Esophagus muscularis mucosa (tissue), 4 donors: ENCODE measurements at regions not wholly inside any gene's neighbourhood (a gene's known extent, or its start where the extent isn't known, plus 50 kb on each side); places are given as distances from the start of the nearest gene placed in this dataset.

Source experiments
- DNase-seq: peaks from one replicate; pipeline ENCODE4 v3.0.0-alpha.2; 2017; ENCODE audit errors: extremely low spot score
- H3K27ac ChIP-seq, 4 donors: fragments of 200-600 bp; sonication (generic); replicated peaks in 1 of 4; 1 replicate in 3 of 4; 2 replicates in 1 of 4; pipeline ENCODE4 v1.5.1; 2016 to 2019; ENCODE audit warnings: mild to moderate bottlenecking in 1 of 4
- H3K27me3 ChIP-seq, 4 donors: fragments of 200-600 bp; sonication (generic); one replicate each; pipeline versions ENCODE4 v1.5.1 to v1.6.0; 2016 to 2019
- H3K36me3 ChIP-seq, 4 donors: fragments of 200-600 bp; sonication (generic); one replicate each; pipeline ENCODE4 v1.5.1; 2016 to 2019
- H3K4me1 ChIP-seq, 4 donors: fragments of 200-600 bp; sonication (generic); one replicate each; pipeline ENCODE4 v1.5.1; 2016 to 2019
- H3K4me3 ChIP-seq, 4 donors: fragments of 200-600 bp; sonication (generic); 1 replicate in 2 of 4; 2 replicates in 2 of 4; pipeline ENCODE4 v1.5.1; 2016 to 2019; ENCODE audit warnings: mild to moderate bottlenecking in 4 of 4, moderate library complexity in 1 of 4
- H3K9me3 ChIP-seq, 4 donors: fragments of 200-600 bp; sonication (generic); 1 replicate in 3 of 4; 2 replicates in 1 of 4; pipeline ENCODE4 v1.5.1; 2016 to 2019
- CTCF ChIP-seq, 3 experiments: fragments of 200-600 bp in 2 of 3; fragments of 450-650 bp in 1 of 3; sonication (generic) in 2 of 3; IDR thresholded peaks; one replicate each; pipeline ENCODE4 v1.5.1; 2017 to 2019; ENCODE audit warnings: antibody characterized with exemption in 3 of 3, mild to moderate bottlenecking in 2 of 3, moderate library complexity in 1 of 3
- EP300 ChIP-seq: sonication (generic); formaldehyde crosslinking; IDR thresholded peaks from one replicate; pipeline ENCODE4 v1.6.1; 2017; ENCODE audit warnings: antibody characterized with exemption
- POLR2A ChIP-seq: fragments of 450-650 bp; IDR thresholded peaks from one replicate; pipeline ENCODE4 v1.6.1; 2017; ENCODE audit warnings: antibody characterized with exemption, moderate library complexity, mild to moderate bottlenecking, low read depth
- POLR2AphosphoS5 ChIP-seq, 2 donors: sonication (generic); formaldehyde crosslinking; IDR thresholded peaks; one replicate each; pipeline ENCODE4 v1.6.1; 2017; ENCODE audit warnings: antibody characterized with exemption in 2 of 2
- WGBS: methylation state at CpG from one replicate; pipeline ENCODE4 v1.1.5; 2018; 5-methylcytosine and 5-hydroxymethylcytosine counted together
- intact Hi-C: fragments of 100-400 bp; cut with DNase I; formaldehyde crosslinking; loops from one replicate; pipeline ENCODE4 v1.15.1; 2023

- TF ChIP-seq CTCF (IDR thresholded peaks at IDR 0.05): no peak
- no peak for TF ChIP-seq EP300
- no peak for TF ChIP-seq POLR2A
- no peak for TF ChIP-seq POLR2AphosphoS5 (IDR thresholded peaks at IDR 0.05)
Measured at GRCh38 chr7:47670729-47671128, 88.8 kb upstream of the TNS3 start.

GRCh38 chr7:47669901-47670384, 88.0 kb upstream of the TNS3 start:
- 77% methylated on average over 8 of the region's 8 CpGs for WGBS
- peak overlapping the region in 2 of 4 donors; percentile 31 to 32 for H3K27ac ChIP-seq
- intact Hi-C loops: no loop called here

More at GRCh38 chr7:47670729-47671128, 88.8 kb upstream of the TNS3 start:
- no peak for DNase-seq
- no peak overlapping the region for H3K27ac ChIP-seq
- H3K4me1 ChIP-seq: peaks cover 0 to 13% (median 0%) of the 10 kb centered on the region in 4 donors
- H3K36me3 ChIP-seq: no peaks in the 10 kb centered on the region
- no peak overlapping the region for H3K4me3 ChIP-seq
- H3K9me3 ChIP-seq: no peaks in the 10 kb centered on the region
- WGBS: 83% methylated on average over 6 of the region's 6 CpGs
- no peaks in the 10 kb centered on the region for H3K27me3 ChIP-seq
- intact Hi-C loops: no loop called here

GRCh38 chr7:47669178-47669891, 87.4 kb upstream of the TNS3 start:
- intact Hi-C loops: no loop called here
- no peak for DNase-seq
- H3K4me1 ChIP-seq: peaks cover 0 to 13% (median 0%) of the 10 kb centered on the region in 4 donors
- 68% methylated on average over 10 of the region's 10 CpGs for WGBS
- H3K27ac ChIP-seq: peak overlapping the region in 2 of 4 donors; percentile 31 to 35
- no peaks in the 10 kb centered on the region for H3K27me3 ChIP-seq
- no peaks in the 10 kb centered on the region for H3K36me3 ChIP-seq
- TF ChIP-seq CTCF (IDR thresholded peaks at IDR 0.05): no peak
- TF ChIP-seq POLR2AphosphoS5 (IDR thresholded peaks at IDR 0.05): peak in 1 of 2 donors; percentile 20
- H3K9me3 ChIP-seq: no peaks in the 10 kb centered on the region
- H3K4me3 ChIP-seq: no peak overlapping the region

More at GRCh38 chr7:47669901-47670384, 88.0 kb upstream of the TNS3 start:
- DNase-seq: no peak
- Histone ChIP-seq H3K36me3 (no peaks in the 10 kb centered on the region), H3K4me3 (no peak overlapping the region), H3K9me3 (no peaks in the 10 kb centered on the region), H3K27me3 (no peaks in the 10 kb centered on the region), H3K4me1 (peaks cover 0 to 13% (median 0%) of the 10 kb centered on the region in 4 donors)
- TF ChIP-seq POLR2A: no peak
- no peak for TF ChIP-seq POLR2AphosphoS5 (IDR thresholded peaks at IDR 0.05)
- no peak for TF ChIP-seq EP300
- TF ChIP-seq CTCF (IDR thresholded peaks at IDR 0.05): no peak

- Histone ChIP-seq H3K4me1 (peaks cover 0 to 13% (median 0%) of the 10 kb centered on the region in 4 donors), H3K9me3 (no peaks in the 10 kb centered on the region), H3K27me3 (no peaks in the 10 kb centered on the region), H3K4me3 (no peak overlapping the region), H3K36me3 (no peaks in the 10 kb centered on the region), H3K27ac (no peak overlapping the region)
- intact Hi-C loops: no loop called here
- 90% methylated on average over 10 of the region's 10 CpGs for WGBS
- no peak for DNase-seq
- TF ChIP-seq POLR2AphosphoS5 (IDR thresholded peaks at IDR 0.05) (no peak), CTCF (IDR thresholded peaks at IDR 0.05) (no peak), EP300 (no peak), POLR2A (no peak)
Measured at GRCh38 chr7:47666164-47666862, 84.4 kb upstream of the TNS3 start.
